Ishikawa (cell line): ENCODE measurements at regions not wholly inside any gene's neighbourhood (a gene's known extent, or its start where the extent isn't known, plus 50 kb on each side); places are given as distances from the start of the nearest gene placed in this dataset.

Experiments
- CREB1 ChIP-seq: IDR thresholded peaks from 2 replicates; pipeline ENCODE4 v1.6.1; 2012; ENCODE audit warnings: low read depth
- FOXM1 ChIP-seq: IDR thresholded peaks from 2 replicates; pipeline ENCODE4 v1.6.1; 2012; ENCODE audit warnings: low read depth, borderline replicate concordance
- MAX ChIP-seq: IDR thresholded peaks from 2 replicates; pipeline ENCODE4 v1.6.1; 2012
- NFIC ChIP-seq: IDR thresholded peaks from 2 replicates; pipeline ENCODE4 v1.6.1; 2012
- RAD21 ChIP-seq: IDR thresholded peaks from 2 replicates; pipeline ENCODE4 v1.6.1; 2012; ENCODE audit warnings: low read depth
- TAF1 ChIP-seq: IDR thresholded peaks from 2 replicates; pipeline ENCODE4 v1.6.1; 2012; ENCODE audit warnings: low read depth, mild to moderate bottlenecking
- TCF12 ChIP-seq: IDR thresholded peaks from 2 replicates; pipeline ENCODE4 v1.6.1; 2012; ENCODE audit warnings: low read depth
- YY1 ChIP-seq: IDR thresholded peaks from 2 replicates; pipeline ENCODE4 v1.6.1; 2012; ENCODE audit warnings: low read depth
- TF ChIP-seq, protein P1 (sequence below): IDR thresholded peaks from 2 replicates; pipeline ENCODE4 v1.6.1; 2012; ENCODE audit warnings: low read depth, mild to moderate bottlenecking

GRCh38 chr10:65231148-65231547, 1694.7 kb upstream of the LRRTM3 start:
- TF ChIP-seq YY1 (no peak), FOXM1 (no peak), NFIC (no peak), TCF12 (no peak), RAD21 (no peak), MAX (no peak), TAF1 (no peak), CREB1 (no peak)
- TF ChIP-seq, protein P1, sequence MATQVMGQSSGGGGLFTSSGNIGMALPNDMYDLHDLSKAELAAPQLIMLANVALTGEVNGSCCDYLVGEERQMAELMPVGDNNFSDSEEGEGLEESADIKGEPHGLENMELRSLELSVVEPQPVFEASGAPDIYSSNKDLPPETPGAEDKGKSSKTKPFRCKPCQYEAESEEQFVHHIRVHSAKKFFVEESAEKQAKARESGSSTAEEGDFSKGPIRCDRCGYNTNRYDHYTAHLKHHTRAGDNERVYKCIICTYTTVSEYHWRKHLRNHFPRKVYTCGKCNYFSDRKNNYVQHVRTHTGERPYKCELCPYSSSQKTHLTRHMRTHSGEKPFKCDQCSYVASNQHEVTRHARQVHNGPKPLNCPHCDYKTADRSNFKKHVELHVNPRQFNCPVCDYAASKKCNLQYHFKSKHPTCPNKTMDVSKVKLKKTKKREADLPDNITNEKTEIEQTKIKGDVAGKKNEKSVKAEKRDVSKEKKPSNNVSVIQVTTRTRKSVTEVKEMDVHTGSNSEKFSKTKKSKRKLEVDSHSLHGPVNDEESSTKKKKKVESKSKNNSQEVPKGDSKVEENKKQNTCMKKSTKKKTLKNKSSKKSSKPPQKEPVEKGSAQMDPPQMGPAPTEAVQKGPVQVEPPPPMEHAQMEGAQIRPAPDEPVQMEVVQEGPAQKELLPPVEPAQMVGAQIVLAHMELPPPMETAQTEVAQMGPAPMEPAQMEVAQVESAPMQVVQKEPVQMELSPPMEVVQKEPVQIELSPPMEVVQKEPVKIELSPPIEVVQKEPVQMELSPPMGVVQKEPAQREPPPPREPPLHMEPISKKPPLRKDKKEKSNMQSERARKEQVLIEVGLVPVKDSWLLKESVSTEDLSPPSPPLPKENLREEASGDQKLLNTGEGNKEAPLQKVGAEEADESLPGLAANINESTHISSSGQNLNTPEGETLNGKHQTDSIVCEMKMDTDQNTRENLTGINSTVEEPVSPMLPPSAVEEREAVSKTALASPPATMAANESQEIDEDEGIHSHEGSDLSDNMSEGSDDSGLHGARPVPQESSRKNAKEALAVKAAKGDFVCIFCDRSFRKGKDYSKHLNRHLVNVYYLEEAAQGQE, result no peak
